Peyer's patch (tissue), 4 donors: ENCODE measurements at regions not wholly inside any gene's neighbourhood (a gene's known extent, or its start where the extent isn't known, plus 50 kb on each side); places are given as distances from the start of the nearest gene placed in this dataset.

ENCODE experiments used
- DNase-seq, 3 donors: peaks; one replicate each; pipeline ENCODE4 v3.0.0-alpha.2; 2017 to 2019
- H3K27ac ChIP-seq, 4 donors: fragments of 200-600 bp; sonication (generic); one replicate each; pipeline ENCODE4 v1.5.1; 2016 to 2019
- H3K27me3 ChIP-seq, 2 donors: fragments of 200-600 bp; sonication (generic); one replicate each; pipeline ENCODE4 v1.5.1; 2019
- H3K36me3 ChIP-seq, 3 donors: fragments of 200-600 bp; sonication (generic); one replicate each; pipeline ENCODE4 v1.5.1; 2016 to 2019
- H3K4me1 ChIP-seq, 4 donors: fragments of 200-600 bp; sonication (generic); one replicate each; pipeline ENCODE4 v1.5.1; 2016 to 2019
- H3K4me3 ChIP-seq, 4 donors: fragments of 200-600 bp; sonication (generic); 1 replicate in 3 of 4; 2 replicates in 1 of 4; pipeline ENCODE4 v1.5.1; 2016 to 2019; ENCODE audit warnings: mild to moderate bottlenecking in 1 of 4
- H3K9me3 ChIP-seq, 4 donors: fragments of 200-600 bp; sonication (generic); one replicate each; pipeline ENCODE4 v1.5.1; 2016 to 2019; ENCODE audit warnings: mild to moderate bottlenecking in 1 of 4
- CTCF ChIP-seq, 6 experiments: fragments of 450-650 bp in 4 of 6; fragments of 200-600 bp in 2 of 6; sonication (generic) in 1 of 6; IDR thresholded peaks; one replicate each; pipeline ENCODE4 v1.5.1; 2017 to 2019; ENCODE audit warnings: antibody characterized with exemption in 6 of 6, mild to moderate bottlenecking in 3 of 6, moderate library complexity in 1 of 6
- POLR2A ChIP-seq, 2 donors: fragments of 450-650 bp; IDR thresholded peaks; one replicate each; pipeline ENCODE4 v1.5.1; 2017; ENCODE audit warnings: antibody characterized with exemption in 2 of 2, mild to moderate bottlenecking in 2 of 2, moderate library complexity in 2 of 2

- H3K36me3 ChIP-seq, result no peaks in the 10 kb centered on the region
- no peak for TF ChIP-seq POLR2A (IDR thresholded peaks at IDR 0.05)
- TF ChIP-seq CTCF (IDR thresholded peaks at IDR 0.05), result no peak
- H3K27me3 ChIP-seq, result no peaks in the 10 kb centered on the region
- no peaks in the 10 kb centered on the region for H3K9me3 ChIP-seq
- no peaks in the 10 kb centered on the region for H3K4me1 ChIP-seq
- no peak overlapping the region for H3K4me3 ChIP-seq
- H3K27ac ChIP-seq, result no peak overlapping the region
- DNase-seq, result no peak
Observed at GRCh38 chr14:46036099-46036498, 615.5 kb downstream of the RPL10L start.

GRCh38 chr14:46034305-46034704 is 617.3 kb downstream of the RPL10L start:
- H3K27me3 ChIP-seq, result no peaks in the 10 kb centered on the region
- no peaks in the 10 kb centered on the region for H3K4me1 ChIP-seq
- no peak overlapping the region for H3K4me3 ChIP-seq
- H3K27ac ChIP-seq, result no peak overlapping the region
- no peaks in the 10 kb centered on the region for H3K36me3 ChIP-seq
- no peak for DNase-seq
- no peaks in the 10 kb centered on the region for H3K9me3 ChIP-seq
- TF ChIP-seq CTCF (IDR thresholded peaks at IDR 0.05), result no peak
- no peak for TF ChIP-seq POLR2A (IDR thresholded peaks at IDR 0.05)

- Histone ChIP-seq H3K27ac (no peak overlapping the region), H3K36me3 (no peaks in the 10 kb centered on the region), H3K9me3 (no peaks in the 10 kb centered on the region), H3K4me1 (no peaks in the 10 kb centered on the region), H3K4me3 (no peak overlapping the region), H3K27me3 (no peaks in the 10 kb centered on the region)
- no peak for DNase-seq
- TF ChIP-seq CTCF (IDR thresholded peaks at IDR 0.05) (no peak), POLR2A (IDR thresholded peaks at IDR 0.05) (no peak)
Observed at GRCh38 chr14:46018846-46019420, 632.6 kb downstream of the RPL10L start.

GRCh38 chr14:46008348-46008747 is 643.2 kb downstream of the RPL10L start:
- TF ChIP-seq POLR2A (IDR thresholded peaks at IDR 0.05) (no peak), CTCF (IDR thresholded peaks at IDR 0.05) (no peak)
- H3K36me3 ChIP-seq, result no peaks in the 10 kb centered on the region
- DNase-seq, result no peak
- H3K4me1 ChIP-seq, result no peaks in the 10 kb centered on the region
- H3K9me3 ChIP-seq, result peaks cover 0 to 6% (median 0%) of the 10 kb centered on the region in 4 donors
- H3K27me3 ChIP-seq, result no peaks in the 10 kb centered on the region
- no peak overlapping the region for H3K27ac ChIP-seq
- H3K4me3 ChIP-seq, result no peak overlapping the region

- no peak for TF ChIP-seq POLR2A (IDR thresholded peaks at IDR 0.05)
- no peak for TF ChIP-seq CTCF (IDR thresholded peaks at IDR 0.05)
- Histone ChIP-seq H3K4me1 (no peaks in the 10 kb centered on the region), H3K4me3 (no peak overlapping the region), H3K27me3 (no peaks in the 10 kb centered on the region), H3K9me3 (no peaks in the 10 kb centered on the region), H3K27ac (no peak overlapping the region), H3K36me3 (no peaks in the 10 kb centered on the region)
- DNase-seq, result no peak
Observed at GRCh38 chr14:45998554-45998953, 653.0 kb downstream of the RPL10L start.

GRCh38 chr14:45990252-45990651 is 661.3 kb downstream of the RPL10L start:
- no peaks in the 10 kb centered on the region for H3K9me3 ChIP-seq
- H3K4me1 ChIP-seq, result no peaks in the 10 kb centered on the region
- no peaks in the 10 kb centered on the region for H3K36me3 ChIP-seq
- H3K4me3 ChIP-seq, result no peak overlapping the region
- TF ChIP-seq CTCF (IDR thresholded peaks at IDR 0.05) (peak in 3 of 6 experiments; percentile 5 to 40 (median 10)), POLR2A (IDR thresholded peaks at IDR 0.05) (no peak)
- DNase-seq, result no peak
- H3K27ac ChIP-seq, result no peak overlapping the region
- no peaks in the 10 kb centered on the region for H3K27me3 ChIP-seq
